NT2/D1 (cell line): ENCODE measurements at regions not wholly inside any gene's neighbourhood (a gene's known extent, or its start where the extent isn't known, plus 50 kb on each side); places are given as distances from the start of the nearest gene placed in this dataset.
"Not testable (repeated sequence)": the region's sequence is repeated elsewhere in the genome, so short reads cannot be mapped to it uniquely, and the experiment has no call there.

ENCODE experiments used
- DNase-seq: peaks from one replicate; pipeline ENCODE4 v3.0.0-alpha.2; 2011; ENCODE audit warnings: low read depth, low spot score
- H3K27me3 ChIP-seq: 2 replicates; pipeline ENCODE4 v1.6.0; 2011; ENCODE audit warnings: mild to moderate bottlenecking; ENCODE audit not compliant: insufficient read length, insufficient read depth
- H3K36me3 ChIP-seq: 2 replicates; pipeline ENCODE4 v1.6.1; 2011; ENCODE audit warnings: mild to moderate bottlenecking, low read length, mixed read lengths; ENCODE audit not compliant: insufficient read depth, insufficient read length
- H3K4me1 ChIP-seq: 2 replicates; pipeline ENCODE4 v1.5.1; 2011; ENCODE audit not compliant: insufficient read depth, insufficient read length
- H3K4me3 ChIP-seq: 2 replicates; pipeline ENCODE4 v1.5.1; 2011; ENCODE audit warnings: low read depth; ENCODE audit not compliant: insufficient read length
- H3K9ac ChIP-seq: 2 replicates; pipeline ENCODE4 v1.6.0; 2011; ENCODE audit warnings: low read depth; ENCODE audit not compliant: insufficient read length
- H3K9me3 ChIP-seq: 2 replicates; pipeline ENCODE4 v1.5.1; 2011; ENCODE audit warnings: mild to moderate bottlenecking, low read length; ENCODE audit not compliant: insufficient read depth
- SUZ12 ChIP-seq: IDR thresholded peaks from 2 replicates; pipeline ENCODE4 v1.6.1; 2011; ENCODE audit not compliant: insufficient read length, insufficient read depth; ENCODE audit errors: extremely low read depth
- YY1 ChIP-seq: IDR thresholded peaks from 2 replicates; pipeline ENCODE4 v1.6.1; 2011; ENCODE audit not compliant: insufficient read length, insufficient read depth
- ZNF274 ChIP-seq: IDR thresholded peaks from 2 replicates; pipeline ENCODE4 v1.6.1; 2011; ENCODE audit warnings: mild to moderate bottlenecking, low read depth, low read length

DNA sequence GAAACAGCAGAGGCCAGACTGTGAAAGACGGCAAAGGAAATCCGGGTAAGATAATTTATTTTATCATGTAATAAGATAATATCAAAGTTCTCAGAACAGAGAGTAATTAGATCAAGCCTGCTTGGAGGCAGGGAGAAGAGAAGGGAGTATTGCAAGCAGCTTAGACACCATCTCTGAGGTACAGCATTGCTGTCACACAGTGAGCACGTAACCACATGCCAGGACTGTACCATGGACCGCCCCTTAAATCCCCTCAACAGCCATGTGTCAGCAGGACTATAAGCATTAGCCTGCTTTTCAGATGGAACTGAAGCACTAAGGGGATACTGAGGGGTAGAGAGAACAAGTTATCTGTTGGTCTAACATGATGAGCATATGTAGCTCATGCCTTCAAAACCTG lies 141.5 kb downstream of the C6orf118 start:
- H3K4me1 ChIP-seq: no peaks in the 10 kb centered on the region
- no peak overlapping the region for H3K4me3 ChIP-seq
- peaks cover 15% of the 10 kb centered on the region for H3K9me3 ChIP-seq
- no peaks in the 10 kb centered on the region for H3K36me3 ChIP-seq
- no peaks in the 10 kb centered on the region for H3K27me3 ChIP-seq
- TF ChIP-seq YY1: no peak
- TF ChIP-seq ZNF274: no peak
- TF ChIP-seq SUZ12: no peak
- no peak overlapping the region for H3K9ac ChIP-seq
- no peak for DNase-seq

DNA sequence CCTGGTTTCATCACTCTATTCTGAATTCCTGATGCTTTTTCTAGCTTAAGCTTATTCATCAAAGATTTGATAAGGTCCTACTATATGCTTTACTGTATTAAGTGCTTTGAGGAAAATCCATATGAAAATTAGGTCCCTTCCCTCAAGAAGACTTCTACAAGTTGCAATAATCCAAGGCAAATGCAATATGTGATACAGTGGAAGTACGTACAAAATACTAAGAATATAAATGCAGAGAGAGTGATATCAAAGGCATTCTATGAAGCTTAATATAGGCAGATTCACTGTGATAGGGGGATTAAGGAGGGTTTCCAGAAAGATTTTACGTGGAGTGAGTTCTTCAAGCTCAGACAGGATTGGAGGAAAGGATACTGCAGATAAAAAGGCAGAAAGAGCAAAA lies 142.1 kb downstream of the C6orf118 start:
- Histone ChIP-seq H3K27me3 (no peaks in the 10 kb centered on the region), H3K9me3 (peaks cover 16% of the 10 kb centered on the region), H3K9ac (no peak overlapping the region), H3K4me3 (no peak overlapping the region), H3K36me3 (no peaks in the 10 kb centered on the region), H3K4me1 (no peaks in the 10 kb centered on the region)
- no peak for DNase-seq
- TF ChIP-seq YY1 (no peak), SUZ12 (no peak), ZNF274 (no peak)

DNA sequence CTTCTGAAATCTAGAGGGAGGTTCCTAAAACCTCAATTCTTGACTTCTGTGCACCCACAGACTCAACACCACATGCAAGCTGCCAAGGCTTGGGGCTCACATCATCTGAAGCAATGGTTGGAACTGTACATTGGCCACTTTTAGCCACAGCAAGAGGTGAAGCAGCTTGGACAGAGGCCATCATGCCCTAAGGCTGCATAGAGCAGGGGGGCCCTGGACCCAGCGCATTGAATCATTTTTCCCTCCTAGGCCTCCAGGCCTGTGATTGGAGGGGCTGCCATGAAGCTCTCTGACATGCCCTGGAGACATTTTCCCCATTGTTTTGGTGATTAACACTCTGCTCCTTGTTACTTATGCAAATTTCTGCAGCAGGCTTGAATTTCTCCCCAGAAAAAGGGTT lies 145.9 kb downstream of the C6orf118 start:
- Histone ChIP-seq H3K9me3 (peaks cover 16% of the 10 kb centered on the region), H3K27me3 (no peaks in the 10 kb centered on the region), H3K36me3 (no peaks in the 10 kb centered on the region), H3K9ac (no peak overlapping the region), H3K4me1 (no peaks in the 10 kb centered on the region), H3K4me3 (no peak overlapping the region)
- TF ChIP-seq SUZ12 (no peak), ZNF274 (no peak), YY1 (no peak)
- no peak for DNase-seq

DNA sequence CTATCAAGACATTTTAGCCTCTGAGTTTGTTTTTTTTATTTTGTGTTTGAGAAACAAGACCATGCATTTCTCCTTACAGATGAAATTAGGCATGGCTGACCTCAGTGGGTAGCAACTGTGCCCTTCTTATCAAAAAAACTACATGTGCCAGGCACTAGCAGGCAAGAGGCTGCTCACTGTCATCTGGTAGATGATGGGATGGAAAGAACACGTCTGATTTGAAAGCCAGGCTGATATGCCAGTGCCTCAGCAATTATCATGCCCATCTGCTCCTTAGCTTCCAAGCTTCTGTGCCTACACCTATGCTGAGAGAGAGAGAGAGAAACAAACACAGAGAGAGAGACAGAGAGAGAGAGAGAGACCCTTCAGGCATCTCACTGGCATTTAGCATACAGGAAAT lies 149.9 kb downstream of the C6orf118 start:
- Histone ChIP-seq H3K9ac (no peak overlapping the region), H3K36me3 (no peaks in the 10 kb centered on the region), H3K4me1 (no peaks in the 10 kb centered on the region), H3K27me3 (no peaks in the 10 kb centered on the region), H3K4me3 (no peak overlapping the region), H3K9me3 (peaks cover 16% of the 10 kb centered on the region)
- TF ChIP-seq ZNF274: no peak
- TF ChIP-seq YY1: no peak
- TF ChIP-seq SUZ12: no peak
- DNase-seq: no peak

DNA sequence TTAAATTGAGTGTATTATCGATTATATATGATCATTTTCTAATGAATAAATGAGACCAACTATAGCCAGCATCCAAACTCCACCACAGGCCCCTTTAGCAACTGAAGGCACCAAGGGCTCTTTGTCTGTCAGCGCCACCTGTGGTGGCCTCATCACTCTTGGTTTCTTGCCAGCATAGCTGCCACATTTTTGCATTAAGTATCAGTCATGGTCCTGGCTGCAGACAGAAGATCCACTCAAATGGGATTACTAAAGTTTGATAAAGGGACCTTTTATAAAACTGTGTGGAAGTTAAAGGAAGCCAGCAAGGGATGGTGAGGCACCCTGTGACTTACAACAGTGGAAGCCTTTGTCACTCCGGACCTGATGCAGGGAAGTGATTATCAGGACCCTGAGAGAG lies 162.9 kb downstream of the C6orf118 start:
- Histone ChIP-seq H3K9ac (no peak overlapping the region), H3K27me3 (no peaks in the 10 kb centered on the region), H3K4me3 (no peak overlapping the region), H3K4me1 (no peaks in the 10 kb centered on the region), H3K36me3 (no peaks in the 10 kb centered on the region), H3K9me3 (no peaks in the 10 kb centered on the region)
- no peak for TF ChIP-seq SUZ12
- no peak for TF ChIP-seq YY1
- TF ChIP-seq ZNF274: no peak
- no peak for DNase-seq

DNA sequence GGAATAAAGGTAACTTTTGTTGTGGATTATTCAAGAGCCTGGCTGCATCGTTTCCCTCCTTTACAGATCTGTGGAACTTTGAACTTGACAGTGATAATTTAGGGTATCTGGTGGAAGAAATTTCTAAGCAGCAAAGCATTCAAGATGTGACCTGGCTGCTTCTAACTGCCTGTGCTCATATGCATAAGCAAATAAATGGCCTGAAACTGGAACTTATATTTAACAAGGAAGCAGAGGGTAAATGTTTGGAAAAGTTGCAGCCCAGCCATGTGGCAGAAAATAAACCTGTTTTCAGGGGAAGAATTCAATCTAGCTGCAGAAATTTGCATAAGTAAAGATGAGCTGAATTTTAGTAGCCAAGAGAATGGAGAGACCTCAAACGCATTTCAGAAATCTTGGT lies 173.5 kb downstream of the C6orf118 start:
- Histone ChIP-seq H3K4me3 (no peak overlapping the region), H3K4me1 (no peaks in the 10 kb centered on the region), H3K27me3 (no peaks in the 10 kb centered on the region), H3K9me3 (no peaks in the 10 kb centered on the region), H3K36me3 (no peaks in the 10 kb centered on the region), H3K9ac (no peak overlapping the region)
- TF ChIP-seq SUZ12: no peak
- TF ChIP-seq ZNF274: no peak
- TF ChIP-seq YY1: no peak
- DNase-seq: no peak

DNA sequence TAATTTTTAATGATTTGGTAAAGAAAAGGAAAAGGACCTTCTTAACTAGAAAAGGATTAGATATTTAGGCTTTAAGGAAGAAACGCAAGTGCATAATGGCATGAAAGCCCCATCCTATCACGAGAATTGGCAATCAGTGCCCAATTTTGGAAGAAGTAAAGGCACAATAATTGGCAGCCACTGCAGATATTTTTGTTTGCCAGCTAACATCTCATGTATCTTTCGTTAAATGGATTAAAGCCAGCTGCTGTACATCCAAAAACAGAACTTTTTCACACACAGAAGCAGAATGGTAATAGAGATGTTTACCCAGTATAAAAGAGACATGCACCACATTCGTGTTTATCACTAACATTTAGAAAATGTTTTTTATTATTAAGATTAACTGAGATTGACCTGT lies 180.3 kb downstream of the C6orf118 start:
- Histone ChIP-seq H3K27me3 (no peaks in the 10 kb centered on the region), H3K9me3 (no peaks in the 10 kb centered on the region), H3K36me3 (no peaks in the 10 kb centered on the region), H3K4me1 (no peaks in the 10 kb centered on the region), H3K4me3 (no peak overlapping the region), H3K9ac (no peak overlapping the region)
- TF ChIP-seq ZNF274 (no peak), YY1 (no peak), SUZ12 (no peak)
- no peak for DNase-seq

DNA sequence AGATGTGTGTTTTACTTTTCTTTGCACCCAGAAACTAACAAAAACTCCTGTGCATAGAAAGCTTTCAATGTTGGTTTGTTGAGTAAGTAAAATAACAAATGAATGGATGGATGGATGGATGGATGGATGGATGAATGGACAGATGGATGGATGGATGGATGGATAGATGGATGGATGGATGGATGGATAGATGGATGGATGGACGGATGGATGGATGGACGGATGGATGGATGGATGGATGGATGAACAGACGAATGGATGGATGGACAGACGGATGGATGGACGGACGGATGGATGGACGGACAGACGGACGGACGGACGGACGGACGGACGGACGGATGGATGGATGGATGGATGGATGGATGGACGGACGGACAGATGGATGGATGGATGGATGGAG lies 181.7 kb downstream of the C6orf118 start:
- H3K27me3 ChIP-seq, H3K4me1 ChIP-seq, H3K9me3 ChIP-seq, H3K9ac ChIP-seq, H3K36me3 ChIP-seq, H3K4me3 ChIP-seq, DNase-seq: not testable (repeated sequence)

DNA sequence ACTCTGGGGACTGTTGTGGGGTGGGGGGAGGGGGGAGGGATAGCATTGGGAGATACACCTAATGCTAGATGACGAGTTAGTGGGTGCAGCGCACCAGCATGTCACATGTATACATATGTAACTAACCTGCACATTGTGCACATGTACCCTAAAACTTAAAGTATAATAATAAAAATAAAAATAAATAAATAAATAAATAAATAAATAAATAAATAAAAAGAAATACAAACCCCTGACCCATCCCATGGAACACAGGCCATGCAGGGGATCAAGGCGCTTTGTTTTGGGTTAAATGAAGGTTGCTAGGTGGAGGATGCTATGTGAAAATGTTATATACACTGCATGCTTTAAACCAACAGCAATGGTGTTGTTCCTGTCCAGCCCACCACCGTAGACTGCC lies 184.7 kb downstream of the C6orf118 start:
- not testable (repeated sequence) for H3K9ac ChIP-seq, H3K27me3 ChIP-seq, H3K9me3 ChIP-seq, DNase-seq, H3K4me1 ChIP-seq, H3K36me3 ChIP-seq, H3K4me3 ChIP-seq
